Bronchial epithelial cell (primary cell): ENCODE measurements at regions not wholly inside any gene's neighbourhood (a gene's known extent, or its start where the extent isn't known, plus 50 kb on each side); places are given as distances from the start of the nearest gene placed in this dataset.

Experiments
- DNase-seq: peaks from one replicate; pipeline ENCODE4 v3.0.0-alpha.2; 2010; ENCODE audit warnings: low read depth
- FAIRE-seq: peaks from 2 replicates; lab custom pipeline; 2011; peaks lifted over from hg19 to GRCh38; lab: Jason Lieb, UNC
- H3K27me3 ChIP-seq: 2 replicates; pipeline ENCODE4 v1.5.1; 2011; ENCODE audit warnings: low read length; ENCODE audit not compliant: control insufficient read depth, insufficient read depth
- H3K36me3 ChIP-seq: 2 replicates; pipeline ENCODE4 v1.5.1; 2011; ENCODE audit warnings: low read length; ENCODE audit not compliant: control insufficient read depth, insufficient read depth
- H3K4me3 ChIP-seq: 2 replicates; pipeline ENCODE4 v1.5.1; 2011; ENCODE audit warnings: mild to moderate bottlenecking, low read depth, low read length, control low read depth
- TF ChIP-seq, protein P1 (sequence below): IDR thresholded peaks from 2 replicates; pipeline ENCODE4 v1.5.1; 2011; ENCODE audit warnings: mild to moderate bottlenecking, moderate library complexity, low read length, control low read depth, inconsistent platforms; ENCODE audit not compliant: insufficient read depth, severe bottlenecking

DNA sequence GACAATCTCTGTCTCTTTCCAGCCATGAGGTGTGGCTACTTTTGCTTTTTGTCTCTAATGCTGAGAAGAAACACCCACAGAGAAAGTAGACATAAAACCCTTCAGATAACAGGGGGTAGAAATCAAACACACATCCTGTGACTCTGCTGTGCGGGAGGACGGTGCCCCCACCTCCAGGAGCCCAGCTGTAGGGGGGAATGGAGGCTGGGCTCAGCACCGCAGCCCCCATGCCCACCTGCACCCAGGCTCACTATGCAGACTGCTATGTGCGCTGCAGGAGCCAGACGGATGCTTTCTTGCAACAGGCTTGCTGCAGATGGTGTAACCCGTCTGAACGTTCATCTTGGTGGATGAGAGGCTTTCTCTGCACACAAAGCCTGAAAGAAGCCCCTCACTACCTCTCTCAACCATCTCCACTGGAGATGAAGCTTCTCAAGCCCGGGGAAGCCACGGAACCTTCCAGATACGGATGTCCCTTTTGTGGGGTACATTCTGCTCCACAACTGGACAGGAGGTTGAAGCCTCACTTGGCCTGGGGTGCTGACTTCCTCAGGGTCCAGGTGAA lies 207.2 kb downstream of the GADD45G start:
- H3K4me3 ChIP-seq: no peak overlapping the region
- FAIRE-seq (no peak), DNase-seq (no peak)
- H3K27me3 ChIP-seq: peaks cover 2% of the 10 kb centered on the region
- H3K36me3 ChIP-seq: no peaks in the 10 kb centered on the region
- TF ChIP-seq, protein P1, sequence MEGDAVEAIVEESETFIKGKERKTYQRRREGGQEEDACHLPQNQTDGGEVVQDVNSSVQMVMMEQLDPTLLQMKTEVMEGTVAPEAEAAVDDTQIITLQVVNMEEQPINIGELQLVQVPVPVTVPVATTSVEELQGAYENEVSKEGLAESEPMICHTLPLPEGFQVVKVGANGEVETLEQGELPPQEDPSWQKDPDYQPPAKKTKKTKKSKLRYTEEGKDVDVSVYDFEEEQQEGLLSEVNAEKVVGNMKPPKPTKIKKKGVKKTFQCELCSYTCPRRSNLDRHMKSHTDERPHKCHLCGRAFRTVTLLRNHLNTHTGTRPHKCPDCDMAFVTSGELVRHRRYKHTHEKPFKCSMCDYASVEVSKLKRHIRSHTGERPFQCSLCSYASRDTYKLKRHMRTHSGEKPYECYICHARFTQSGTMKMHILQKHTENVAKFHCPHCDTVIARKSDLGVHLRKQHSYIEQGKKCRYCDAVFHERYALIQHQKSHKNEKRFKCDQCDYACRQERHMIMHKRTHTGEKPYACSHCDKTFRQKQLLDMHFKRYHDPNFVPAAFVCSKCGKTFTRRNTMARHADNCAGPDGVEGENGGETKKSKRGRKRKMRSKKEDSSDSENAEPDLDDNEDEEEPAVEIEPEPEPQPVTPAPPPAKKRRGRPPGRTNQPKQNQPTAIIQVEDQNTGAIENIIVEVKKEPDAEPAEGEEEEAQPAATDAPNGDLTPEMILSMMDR: no peak

DNA sequence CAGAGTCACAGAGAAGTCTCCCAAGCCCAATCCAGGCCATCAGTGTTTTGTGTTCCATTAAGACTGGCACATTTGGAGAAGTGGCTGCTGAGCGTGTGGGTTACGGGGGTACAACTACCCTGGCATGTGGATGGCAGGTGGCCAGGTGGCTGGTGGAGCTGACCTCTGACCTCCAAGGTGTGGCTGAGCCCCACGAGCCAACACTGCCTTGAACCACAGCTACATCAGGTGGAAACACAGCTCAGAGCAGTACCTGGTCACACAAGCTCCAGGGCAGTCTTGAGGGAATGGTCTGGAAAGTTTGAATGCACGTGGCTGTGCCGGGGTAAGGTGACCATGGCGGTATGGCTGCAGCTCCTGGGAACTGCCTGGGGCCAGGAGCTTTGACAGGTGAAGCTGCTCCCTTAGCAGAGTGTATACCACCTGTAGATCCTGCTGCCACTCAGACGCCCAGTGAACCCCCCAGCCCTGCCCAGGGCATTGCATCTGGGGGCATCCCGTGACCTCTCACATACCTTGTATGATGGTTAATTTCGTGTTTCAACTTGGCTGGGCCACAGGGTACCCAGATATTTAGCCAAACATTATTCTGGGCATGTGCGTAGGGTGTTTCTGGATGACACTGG lies 207.9 kb downstream of the GADD45G start:
- TF ChIP-seq, protein P1: no peak
- FAIRE-seq (no peak), DNase-seq (no peak)
- H3K27me3 ChIP-seq: peaks cover 2% of the 10 kb centered on the region
- no peaks in the 10 kb centered on the region for H3K36me3 ChIP-seq
- no peak overlapping the region for H3K4me3 ChIP-seq

DNA sequence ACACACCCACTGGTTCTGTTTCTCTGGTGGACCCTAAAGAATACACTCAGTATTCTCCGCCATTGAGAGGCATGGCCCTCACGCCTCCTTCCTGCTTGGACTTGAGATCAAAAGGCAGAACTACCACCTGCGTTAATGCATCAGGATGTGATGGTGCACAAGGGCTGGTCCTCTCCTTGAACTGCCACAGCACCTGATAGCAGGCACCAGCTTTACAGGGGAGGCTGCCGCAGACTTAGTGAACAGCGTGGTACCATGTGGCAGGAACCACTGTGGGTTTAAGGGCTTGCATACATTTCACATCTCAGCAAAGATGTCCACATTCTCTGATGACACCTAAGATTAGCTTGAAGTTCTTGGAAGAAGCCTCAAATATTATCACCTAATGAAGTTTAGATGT lies 208.7 kb downstream of the GADD45G start:
- DNase-seq (no peak), FAIRE-seq (no peak)
- H3K36me3 ChIP-seq: no peaks in the 10 kb centered on the region
- peaks cover 2% of the 10 kb centered on the region for H3K27me3 ChIP-seq
- TF ChIP-seq, protein P1: no peak
- H3K4me3 ChIP-seq: no peak overlapping the region

DNA sequence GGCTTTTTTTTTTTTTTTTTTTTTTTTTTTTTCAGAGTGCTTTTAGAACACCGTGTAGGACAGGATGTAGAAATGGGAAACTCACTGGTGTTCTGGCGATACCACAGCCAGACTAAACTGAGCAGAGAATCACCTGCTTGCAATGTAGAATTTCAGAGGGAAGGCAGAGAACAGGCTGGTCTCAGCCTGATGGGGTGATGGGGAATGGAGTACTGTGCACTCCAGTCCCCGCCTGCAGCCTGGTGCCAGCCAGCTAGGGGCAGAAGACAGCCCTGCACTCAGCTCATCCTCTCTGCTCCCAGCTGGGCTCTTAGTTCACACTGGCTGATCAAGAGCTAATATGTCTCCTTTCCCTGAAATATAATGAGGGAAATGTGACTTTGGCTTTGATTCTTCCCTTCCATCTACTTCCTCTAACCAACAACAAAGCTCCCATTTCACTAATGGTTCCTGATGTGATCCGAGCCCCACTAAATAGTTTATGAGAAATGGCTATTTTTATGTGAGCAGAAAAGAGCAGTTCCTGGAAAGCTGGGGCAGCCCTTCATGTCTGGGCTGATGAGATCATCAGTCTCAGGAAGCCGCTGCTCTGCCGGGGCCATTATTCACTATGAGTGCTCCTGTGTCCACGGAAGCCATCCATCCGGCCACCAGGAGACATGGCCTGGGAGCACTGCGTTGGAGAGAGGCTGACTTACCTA lies 209.7 kb downstream of the GADD45G start:
- Histone ChIP-seq H3K36me3 (no peaks in the 10 kb centered on the region), H3K4me3 (no peak overlapping the region), H3K27me3 (peaks cover 2% of the 10 kb centered on the region)
- FAIRE-seq (no peak), DNase-seq (no peak)
- TF ChIP-seq, protein P1: no peak

DNA sequence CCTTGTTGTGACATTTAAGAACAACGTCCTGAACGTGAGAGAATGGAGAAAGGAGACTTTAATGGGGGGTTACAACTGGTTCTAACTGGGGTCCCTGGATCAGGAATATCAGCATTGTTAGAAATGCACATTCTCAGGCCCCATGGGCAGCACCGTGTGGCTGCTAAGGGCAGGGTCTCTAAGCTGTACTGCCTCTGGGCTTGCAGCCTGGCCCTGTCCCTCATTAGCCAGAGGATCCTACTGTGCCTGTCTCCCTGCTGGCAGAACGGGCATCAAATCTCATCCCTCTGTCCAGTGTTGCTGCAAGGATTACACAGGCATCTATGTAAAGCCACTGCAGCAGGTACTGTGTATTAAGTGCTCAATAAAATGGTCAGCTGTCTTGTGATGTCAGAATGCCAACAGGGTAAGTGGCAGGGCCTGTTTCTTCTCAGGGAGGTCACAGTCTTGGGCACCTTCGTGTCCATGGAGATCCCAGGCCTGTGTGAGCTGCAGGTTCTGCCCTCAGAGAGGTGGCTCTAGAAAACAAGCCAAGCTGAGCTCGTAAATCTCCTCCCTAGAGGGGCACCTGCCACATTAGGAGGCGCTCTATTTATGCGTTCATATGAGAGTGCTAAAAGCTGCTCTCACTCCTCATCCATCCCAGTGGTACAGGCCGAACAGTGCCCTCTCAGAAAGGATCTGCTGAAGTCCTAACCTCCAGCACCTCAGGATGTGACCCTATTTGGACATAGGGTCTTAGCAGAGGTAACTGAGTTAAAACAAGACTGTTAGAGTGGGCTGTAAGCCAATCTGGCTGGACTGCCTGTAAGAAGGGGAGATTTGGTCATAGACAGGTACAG lies 210.5 kb downstream of the GADD45G start:
- Histone ChIP-seq H3K27me3 (peaks cover 2% of the 10 kb centered on the region), H3K4me3 (no peak overlapping the region), H3K36me3 (no peaks in the 10 kb centered on the region)
- no peak for DNase-seq
- TF ChIP-seq, protein P1: no peak
- no peak for FAIRE-seq
